ENCODE measurements at regions not wholly inside any gene's neighbourhood (a gene's known extent, or its start where the extent isn't known, plus 50 kb on each side); places are given as distances from the start of the nearest gene placed in this dataset.

GRCh38 chr15:95888762-95889161 is 441.7 kb upstream of the NR2F2 start:
- DNase-seq (ENCODE audit: low read depth, low spot score), result no peak
- Histone ChIP-seq H3K4me3 (ENCODE audit: insufficient read length, low read depth) (no peak overlapping the region), H3K36me3 (ENCODE audit: insufficient read depth, insufficient read length, low read length) (no peaks in the 10 kb centered on the region), H3K9me3 (ENCODE audit: insufficient read depth, low read length) (no peaks in the 10 kb centered on the region), H3K9ac (ENCODE audit: insufficient read length, low read depth) (no peak overlapping the region), H3K4me1 (ENCODE audit: insufficient read depth, insufficient read length) (no peaks in the 10 kb centered on the region), H3K27me3 (ENCODE audit: insufficient read depth, insufficient read length) (no peaks in the 10 kb centered on the region)
- no peak for TF ChIP-seq YY1 (IDR thresholded peaks at IDR 0.05; ENCODE audit: insufficient read depth, insufficient read length)
- TF ChIP-seq SUZ12 (IDR thresholded peaks at IDR 0.05; ENCODE audit: extremely low read depth, insufficient read depth, insufficient read length), result no peak
- no peak for TF ChIP-seq ZNF274 (IDR thresholded peaks at IDR 0.05; ENCODE audit: low read depth, low read length)

GRCh38 chr15:95894407-95894956 is 436.0 kb upstream of the NR2F2 start:
- no peaks in the 10 kb centered on the region for H3K9me3 ChIP-seq (ENCODE audit: insufficient read depth, low read length)
- no peaks in the 10 kb centered on the region for H3K27me3 ChIP-seq (ENCODE audit: insufficient read depth, insufficient read length)
- H3K4me3 ChIP-seq (ENCODE audit: insufficient read length, low read depth), result no peak overlapping the region
- H3K36me3 ChIP-seq (ENCODE audit: insufficient read depth, insufficient read length, low read length), result no peaks in the 10 kb centered on the region
- no peak for DNase-seq (ENCODE audit: low read depth, low spot score)
- no peak overlapping the region for H3K9ac ChIP-seq (ENCODE audit: insufficient read length, low read depth)
- TF ChIP-seq ZNF274 (IDR thresholded peaks at IDR 0.05; ENCODE audit: low read depth, low read length) (no peak), SUZ12 (IDR thresholded peaks at IDR 0.05; ENCODE audit: extremely low read depth, insufficient read depth, insufficient read length) (no peak)
- no peaks in the 10 kb centered on the region for H3K4me1 ChIP-seq (ENCODE audit: insufficient read depth, insufficient read length)

- H3K9me3 ChIP-seq (ENCODE audit: insufficient read depth, low read length), result no peaks in the 10 kb centered on the region
- no peaks in the 10 kb centered on the region for H3K27me3 ChIP-seq (ENCODE audit: insufficient read depth, insufficient read length)
- no peak overlapping the region for H3K4me3 ChIP-seq (ENCODE audit: insufficient read length, low read depth)
- DNase-seq (ENCODE audit: low read depth, low spot score), result no peak
- no peaks in the 10 kb centered on the region for H3K4me1 ChIP-seq (ENCODE audit: insufficient read depth, insufficient read length)
- H3K9ac ChIP-seq (ENCODE audit: insufficient read length, low read depth), result no peak overlapping the region
- TF ChIP-seq ZNF274 (IDR thresholded peaks at IDR 0.05; ENCODE audit: low read depth, low read length) (no peak), YY1 (IDR thresholded peaks at IDR 0.05; ENCODE audit: insufficient read depth, insufficient read length) (no peak), SUZ12 (IDR thresholded peaks at IDR 0.05; ENCODE audit: extremely low read depth, insufficient read depth, insufficient read length) (no peak)
- H3K36me3 ChIP-seq (ENCODE audit: insufficient read depth, insufficient read length, low read length), result no peaks in the 10 kb centered on the region
Measured at GRCh38 chr15:95895508-95895907, 435.0 kb upstream of the NR2F2 start.

DNA sequence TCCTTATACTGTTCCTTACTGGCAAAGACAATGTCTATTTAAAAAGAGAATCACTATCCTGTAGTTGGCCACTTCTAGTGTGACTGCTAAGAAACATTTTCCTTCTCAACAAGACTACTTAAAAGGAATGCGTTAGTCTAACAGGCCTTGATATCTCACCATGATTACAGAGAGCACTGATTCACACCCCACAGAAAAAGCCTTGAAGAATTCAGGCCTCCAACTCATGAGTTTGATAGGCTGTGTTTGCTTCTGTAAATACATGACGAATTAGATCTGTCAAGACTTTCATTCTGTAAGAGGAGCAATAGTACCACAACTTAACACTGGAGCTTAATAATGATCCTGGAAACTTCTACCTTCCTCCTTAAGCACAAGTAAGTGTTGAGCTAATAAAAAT is 432.8 kb upstream of the NR2F2 start:
- TF ChIP-seq ZNF274 (IDR thresholded peaks at IDR 0.05; ENCODE audit: low read depth, low read length) (no peak), SUZ12 (IDR thresholded peaks at IDR 0.05; ENCODE audit: extremely low read depth, insufficient read depth, insufficient read length) (no peak), YY1 (IDR thresholded peaks at IDR 0.05; ENCODE audit: insufficient read depth, insufficient read length) (no peak)
- H3K9ac ChIP-seq (ENCODE audit: insufficient read length, low read depth), result no peak overlapping the region
- H3K9me3 ChIP-seq (ENCODE audit: insufficient read depth, low read length), result no peaks in the 10 kb centered on the region
- no peak overlapping the region for H3K4me3 ChIP-seq (ENCODE audit: insufficient read length, low read depth)
- no peaks in the 10 kb centered on the region for H3K27me3 ChIP-seq (ENCODE audit: insufficient read depth, insufficient read length)
- H3K4me1 ChIP-seq (ENCODE audit: insufficient read depth, insufficient read length), result no peaks in the 10 kb centered on the region
- no peaks in the 10 kb centered on the region for H3K36me3 ChIP-seq (ENCODE audit: insufficient read depth, insufficient read length, low read length)
- no peak for DNase-seq (ENCODE audit: low read depth, low spot score)

- Histone ChIP-seq H3K36me3 (ENCODE audit: insufficient read depth, insufficient read length, low read length) (no peaks in the 10 kb centered on the region), H3K9ac (ENCODE audit: insufficient read length, low read depth) (no peak overlapping the region)
- TF ChIP-seq YY1 (IDR thresholded peaks at IDR 0.05; ENCODE audit: insufficient read depth, insufficient read length) (no peak), SUZ12 (IDR thresholded peaks at IDR 0.05; ENCODE audit: extremely low read depth, insufficient read depth, insufficient read length) (no peak), ZNF274 (IDR thresholded peaks at IDR 0.05; ENCODE audit: low read depth, low read length) (no peak)
Measured at GRCh38 chr15:95898761-95899160, 431.7 kb upstream of the NR2F2 start.

DNA sequence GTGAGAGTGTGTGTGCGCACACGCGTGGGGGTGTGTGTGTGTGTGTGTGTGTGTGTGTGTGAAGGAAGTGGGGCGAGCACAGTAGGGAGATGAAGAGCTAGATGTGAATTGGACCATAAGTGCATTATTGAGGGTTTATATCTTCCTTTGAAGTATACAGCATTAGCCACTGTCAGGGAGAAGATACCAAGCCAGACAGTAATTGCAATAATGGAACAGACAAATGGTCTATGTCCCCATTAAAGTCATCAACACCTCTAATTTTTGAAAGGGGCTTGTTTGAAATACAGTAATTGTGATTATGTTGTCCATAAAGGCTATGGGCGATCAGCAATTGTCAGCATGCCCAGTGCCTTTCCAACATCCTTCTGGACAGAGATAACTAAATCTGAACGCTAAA is 429.2 kb upstream of the NR2F2 start:
- Histone ChIP-seq H3K36me3 (ENCODE audit: insufficient read depth, insufficient read length, low read length) (no peaks in the 10 kb centered on the region), H3K4me3 (ENCODE audit: insufficient read length, low read depth) (no peak overlapping the region), H3K9ac (ENCODE audit: insufficient read length, low read depth) (no peak overlapping the region), H3K27me3 (ENCODE audit: insufficient read depth, insufficient read length) (peaks cover 9% of the 10 kb centered on the region), H3K9me3 (ENCODE audit: insufficient read depth, low read length) (no peaks in the 10 kb centered on the region), H3K4me1 (ENCODE audit: insufficient read depth, insufficient read length) (no peaks in the 10 kb centered on the region)
- no peak for TF ChIP-seq ZNF274 (IDR thresholded peaks at IDR 0.05; ENCODE audit: low read depth, low read length)
- no peak for TF ChIP-seq YY1 (IDR thresholded peaks at IDR 0.05; ENCODE audit: insufficient read depth, insufficient read length)
- no peak for TF ChIP-seq SUZ12 (IDR thresholded peaks at IDR 0.05; ENCODE audit: extremely low read depth, insufficient read depth, insufficient read length)
- DNase-seq (ENCODE audit: low read depth, low spot score), result no peak

More at GRCh38 chr15:95898761-95899160, 431.7 kb upstream of the NR2F2 start:
- no peak for DNase-seq (ENCODE audit: low read depth, low spot score)
- Histone ChIP-seq H3K4me1 (ENCODE audit: insufficient read depth, insufficient read length) (no peaks in the 10 kb centered on the region), H3K9me3 (ENCODE audit: insufficient read depth, low read length) (no peaks in the 10 kb centered on the region), H3K27me3 (ENCODE audit: insufficient read depth, insufficient read length) (peaks cover 3% of the 10 kb centered on the region), H3K4me3 (ENCODE audit: insufficient read length, low read depth) (no peak overlapping the region)

DNA sequence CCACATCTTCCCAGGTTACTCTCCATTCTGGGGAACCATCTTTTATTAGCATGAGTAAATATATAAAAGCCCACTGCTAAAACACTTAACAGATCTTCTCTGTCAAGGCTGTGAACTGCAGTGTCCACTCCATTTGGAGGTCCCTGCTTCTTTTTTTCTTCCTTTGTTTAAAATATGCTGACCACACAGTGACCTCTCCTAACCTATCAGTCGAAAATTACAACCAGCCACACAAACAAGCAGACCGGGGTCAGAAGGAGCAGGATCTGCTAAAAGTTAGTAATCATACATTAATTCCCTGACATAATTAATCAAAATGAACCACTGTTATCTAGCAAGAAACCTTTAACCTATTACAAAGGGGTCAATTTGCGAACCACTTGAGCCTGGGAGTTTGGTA is 427.9 kb upstream of the NR2F2 start:
- no peaks in the 10 kb centered on the region for H3K4me1 ChIP-seq (ENCODE audit: insufficient read depth, insufficient read length)
- peaks cover 20% of the 10 kb centered on the region for H3K27me3 ChIP-seq (ENCODE audit: insufficient read depth, insufficient read length)

More for the DNA sequence above, 427.9 kb upstream of the NR2F2 start:
- no peak for TF ChIP-seq ZNF274 (IDR thresholded peaks at IDR 0.05; ENCODE audit: low read depth, low read length)
- no peak for TF ChIP-seq YY1 (IDR thresholded peaks at IDR 0.05; ENCODE audit: insufficient read depth, insufficient read length)
- no peak overlapping the region for H3K4me3 ChIP-seq (ENCODE audit: insufficient read length, low read depth)
- no peak overlapping the region for H3K9ac ChIP-seq (ENCODE audit: insufficient read length, low read depth)
- H3K36me3 ChIP-seq (ENCODE audit: insufficient read depth, insufficient read length, low read length), result no peaks in the 10 kb centered on the region
- DNase-seq (ENCODE audit: low read depth, low spot score), result no peak
- H3K9me3 ChIP-seq (ENCODE audit: insufficient read depth, low read length), result no peaks in the 10 kb centered on the region
